HG03097 (cell line): ENCODE measurements at regions not wholly inside any gene's neighbourhood (a gene's known extent, or its start where the extent isn't known, plus 50 kb on each side); places are given as distances from the start of the nearest gene placed in this dataset.

ENCODE experiments used
- ATAC-seq: cut with Tn5 transposase; IDR thresholded peaks from one replicate; pipeline ENCODE4 v1.9.1; 2021; ENCODE audit not compliant: unreplicated experiment, low FRiP score

DNA sequence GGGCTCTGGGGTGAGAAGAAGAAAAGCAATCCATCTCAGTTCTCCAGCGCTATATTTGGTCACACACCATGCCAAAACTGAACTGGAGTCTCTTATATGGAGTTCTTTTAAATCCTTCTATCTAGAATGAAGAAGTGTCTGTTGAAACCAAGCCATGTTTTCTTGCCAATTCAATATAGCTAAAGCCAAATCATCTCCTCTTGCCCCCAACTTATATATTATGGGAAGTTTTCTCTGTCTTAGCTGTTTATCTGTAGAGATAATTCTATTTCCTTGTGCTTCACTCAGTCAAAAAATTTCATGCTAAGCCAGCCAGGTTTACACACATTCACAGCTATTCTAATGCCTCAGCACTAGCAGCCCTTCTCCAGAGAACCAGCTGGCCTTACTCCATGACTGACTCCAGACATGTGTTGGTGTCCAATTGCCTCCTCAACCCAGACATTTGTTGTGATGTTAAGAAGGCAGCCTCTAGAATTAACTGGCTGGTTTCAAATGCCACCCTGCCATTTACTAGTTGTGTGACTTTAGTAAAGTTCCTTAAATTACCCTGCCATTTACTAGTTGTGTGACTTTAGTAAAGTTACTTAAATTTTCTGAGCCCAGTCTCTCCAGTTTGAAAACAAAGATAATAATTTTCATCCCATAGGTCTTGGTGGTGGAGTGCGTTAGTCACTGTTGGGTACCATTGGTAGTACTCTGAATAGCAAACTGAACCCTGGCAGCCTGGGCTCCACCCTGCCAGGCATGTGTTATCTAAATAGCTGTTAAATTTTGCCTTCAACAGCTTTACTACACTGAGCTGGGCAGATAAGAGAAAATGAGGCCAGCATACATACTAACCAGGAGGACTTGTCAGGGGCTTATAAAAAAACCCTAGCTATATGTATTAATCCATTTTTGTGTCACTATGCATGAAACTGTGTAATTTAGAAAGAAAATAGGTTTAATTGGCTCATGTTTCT is 525.1 kb downstream of the LMO7 start:
- no peak for ATAC-seq

DNA sequence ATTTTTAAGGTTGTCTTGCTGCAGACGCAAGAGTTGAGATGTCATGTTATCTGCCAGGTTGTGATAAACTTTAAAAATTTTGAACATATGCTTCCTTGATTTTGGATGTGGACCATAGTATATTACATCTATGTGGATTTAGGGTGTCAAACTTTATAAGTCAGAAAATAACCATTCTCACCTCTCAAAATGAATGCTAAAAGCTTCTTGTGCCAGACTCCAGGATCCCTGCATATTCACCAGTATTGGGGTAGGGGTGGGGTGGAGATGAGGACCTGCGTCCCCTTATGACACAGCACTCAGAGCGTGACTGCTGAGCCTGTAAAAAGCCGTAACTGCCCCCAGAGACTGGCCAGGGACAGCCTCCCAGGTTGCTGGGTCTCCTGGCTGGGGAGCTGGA is 524.4 kb downstream of the LMO7 start:
- no peak for ATAC-seq

DNA sequence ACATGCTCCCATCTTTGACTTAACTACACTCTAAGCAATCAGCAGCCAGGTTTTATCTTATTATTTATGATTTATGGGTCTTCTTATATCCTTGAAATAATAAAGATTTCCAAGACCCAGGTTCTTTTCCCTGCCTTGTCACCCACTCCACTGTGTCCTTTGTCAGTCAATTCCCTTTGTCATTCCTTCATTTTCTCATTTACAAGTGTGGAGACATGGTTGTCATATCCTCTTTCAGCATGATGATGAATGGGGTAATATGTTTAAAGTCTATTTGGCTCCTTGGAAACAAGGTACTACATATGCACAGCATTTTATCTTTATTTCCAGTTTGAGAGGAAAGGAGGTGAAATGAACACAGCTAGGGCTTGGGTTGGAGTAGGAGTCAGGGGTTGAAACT is 521.8 kb downstream of the LMO7 start:
- ATAC-seq, result no peak

DNA sequence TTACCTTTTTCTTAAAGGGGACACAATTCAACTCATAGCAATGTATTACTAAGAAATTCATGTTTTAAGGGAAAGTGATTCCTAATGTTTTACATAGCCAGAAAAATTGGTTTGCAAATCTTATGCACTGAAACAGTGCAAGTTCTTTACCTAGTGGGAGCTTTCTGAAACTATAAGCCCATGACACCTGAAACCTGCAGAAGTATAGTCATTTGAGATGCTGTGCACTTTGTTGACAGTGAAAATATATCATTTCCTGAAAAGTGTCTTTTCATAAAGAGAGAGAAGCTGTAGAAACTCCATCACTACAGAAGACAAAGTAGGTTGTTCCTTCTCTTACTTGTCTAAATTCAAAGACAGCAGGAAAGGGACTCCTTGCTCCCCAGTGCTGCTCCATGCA is 517.1 kb downstream of the LMO7 start:
- ATAC-seq, result no peak

DNA sequence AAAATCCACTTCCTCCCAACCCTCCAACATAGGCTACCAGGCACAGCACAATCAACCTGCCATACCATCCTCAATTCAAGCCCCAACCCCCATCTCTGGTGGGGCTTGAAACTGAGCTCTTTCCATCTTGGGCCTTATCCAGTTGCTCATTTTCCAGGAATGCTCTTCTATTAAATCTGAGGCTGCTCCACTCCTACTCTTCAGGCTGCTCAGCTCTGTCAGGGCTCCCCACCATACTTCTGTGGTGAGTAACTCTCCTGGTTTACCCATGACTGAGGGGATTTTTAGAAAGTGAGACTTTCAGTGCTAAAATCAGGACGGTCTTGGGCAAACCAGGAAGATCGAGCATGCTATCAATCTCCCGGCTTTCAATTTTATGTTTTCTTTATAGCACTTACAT is 512.8 kb downstream of the LMO7 start:
- no peak for ATAC-seq

DNA sequence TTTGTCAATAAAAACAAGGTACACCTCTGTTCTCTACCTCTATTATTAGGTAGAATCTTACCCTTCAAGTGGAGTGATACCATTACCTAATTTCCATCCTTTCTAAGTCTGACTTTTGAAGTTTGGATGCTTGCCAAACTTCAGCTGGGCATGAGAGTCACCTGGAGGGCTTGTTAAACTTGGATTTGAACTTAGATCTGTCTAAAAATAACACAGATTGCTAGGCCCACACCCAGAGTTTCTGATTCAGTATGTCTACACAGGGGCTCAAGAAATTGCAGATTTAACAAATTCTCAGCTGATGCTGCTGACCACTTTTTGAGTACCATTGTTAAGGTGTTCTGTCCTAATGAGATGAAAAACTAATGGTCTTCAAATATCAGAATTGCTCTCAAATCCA is 512.2 kb downstream of the LMO7 start:
- ATAC-seq, result no peak

DNA sequence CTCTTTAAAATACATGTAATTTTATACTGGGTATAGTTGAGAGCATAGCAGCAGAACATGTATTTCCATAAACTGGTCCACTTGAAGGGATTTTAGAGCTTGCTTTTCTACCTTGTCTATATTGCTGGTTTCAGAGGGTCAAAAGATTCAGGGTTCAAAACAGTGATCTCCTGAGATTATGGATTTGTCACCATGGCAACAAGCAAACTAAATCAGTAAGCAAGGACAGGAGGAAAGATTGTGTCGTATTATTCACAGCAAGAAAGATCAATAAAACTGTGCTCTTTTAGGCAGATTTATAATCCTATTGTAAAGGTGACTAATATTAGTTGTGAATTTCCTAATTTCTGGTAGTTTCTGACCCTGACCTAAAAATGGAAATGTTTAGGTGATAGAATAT is 496.4 kb downstream of the LMO7 start:
- ATAC-seq, result no peak

DNA sequence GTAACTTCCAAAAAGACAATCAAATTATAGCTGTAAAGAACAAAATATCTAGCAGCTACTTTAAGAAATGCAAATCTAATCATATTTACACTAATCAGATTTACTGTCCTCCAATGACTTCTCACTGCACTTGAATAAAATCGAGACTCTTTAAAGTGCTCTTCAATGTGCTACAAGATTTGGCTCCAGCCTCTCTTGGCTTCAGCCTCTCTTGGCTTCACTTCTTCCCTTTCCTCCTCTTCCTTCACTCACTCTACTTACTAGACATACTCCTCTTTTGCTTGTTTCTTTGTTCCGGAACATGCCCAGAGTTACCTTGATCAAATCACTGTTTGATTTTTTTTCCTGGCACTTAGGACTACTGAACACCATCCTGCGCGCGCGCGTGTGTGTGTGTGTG is 495.4 kb downstream of the LMO7 start:
- no peak for ATAC-seq

DNA sequence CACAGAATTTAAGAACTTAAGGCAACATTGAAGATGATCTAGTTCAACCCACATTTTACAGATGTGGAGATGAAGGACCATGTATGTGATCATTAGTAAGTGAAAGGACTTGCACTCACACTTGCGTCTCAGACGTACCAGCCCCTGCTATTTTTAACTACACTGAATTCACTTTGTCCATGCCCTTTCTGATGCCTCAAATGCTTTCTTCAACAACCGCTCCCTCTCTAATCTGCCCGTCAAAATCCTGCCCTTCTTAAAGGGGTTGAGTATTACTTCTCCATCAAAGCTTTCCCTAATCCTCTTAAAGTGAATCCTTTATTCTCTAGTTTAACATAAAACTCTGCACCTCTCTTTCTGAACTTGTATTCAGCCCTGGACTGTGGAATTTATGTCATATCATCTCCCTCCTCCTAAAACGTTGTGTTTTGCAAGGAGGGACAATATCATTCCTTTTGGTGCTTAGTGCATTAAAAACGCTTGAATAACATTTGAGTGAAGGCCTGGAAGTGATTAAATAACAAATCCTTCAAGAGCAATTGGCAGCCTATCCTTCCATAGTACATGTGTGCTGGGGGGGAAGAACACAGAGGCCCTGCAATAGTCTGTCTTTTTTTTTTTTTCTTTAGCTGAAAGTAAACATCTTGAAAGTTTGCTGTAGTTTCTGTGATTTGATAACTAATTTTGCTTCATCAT is 493.3 kb downstream of the LMO7 start:
- ATAC-seq, result no peak

DNA sequence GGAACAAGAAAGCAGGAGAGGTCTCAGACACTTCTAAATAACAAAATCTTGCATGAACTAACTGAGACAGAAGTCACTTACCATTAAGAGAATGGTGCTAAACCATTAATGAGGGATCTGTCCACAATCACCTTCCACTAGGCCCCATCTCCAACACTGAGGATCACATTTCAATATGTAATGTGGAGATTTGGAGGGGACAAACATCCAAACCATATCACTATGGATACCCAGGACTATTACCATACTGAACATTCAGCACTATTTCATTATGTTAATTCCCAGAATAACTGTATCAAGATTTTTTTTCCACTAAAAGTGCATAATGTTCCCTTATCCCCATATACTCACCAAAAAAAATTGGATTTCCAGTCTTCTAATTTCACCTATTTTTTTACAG is 491.8 kb downstream of the LMO7 start:
- no peak for ATAC-seq

DNA sequence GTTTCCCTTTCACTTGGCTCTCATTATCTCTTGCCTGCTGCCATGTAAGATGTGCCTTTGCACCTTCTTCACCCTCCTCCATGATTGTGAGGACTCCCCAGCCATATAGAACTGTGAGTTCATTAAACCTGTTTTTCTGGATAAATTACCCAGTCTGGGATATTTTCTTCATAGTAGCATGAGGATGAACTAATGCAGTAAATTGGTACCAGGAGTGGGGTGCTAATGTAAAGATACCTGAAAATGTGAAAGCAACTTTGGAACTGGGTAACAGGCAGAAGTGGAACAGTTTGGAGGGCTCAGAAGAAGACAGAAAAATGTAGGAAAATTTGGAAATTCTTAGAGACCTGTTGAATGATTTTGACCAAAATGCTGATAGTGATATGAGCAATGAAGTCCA is 487.4 kb downstream of the LMO7 start:
- ATAC-seq, result no peak

DNA sequence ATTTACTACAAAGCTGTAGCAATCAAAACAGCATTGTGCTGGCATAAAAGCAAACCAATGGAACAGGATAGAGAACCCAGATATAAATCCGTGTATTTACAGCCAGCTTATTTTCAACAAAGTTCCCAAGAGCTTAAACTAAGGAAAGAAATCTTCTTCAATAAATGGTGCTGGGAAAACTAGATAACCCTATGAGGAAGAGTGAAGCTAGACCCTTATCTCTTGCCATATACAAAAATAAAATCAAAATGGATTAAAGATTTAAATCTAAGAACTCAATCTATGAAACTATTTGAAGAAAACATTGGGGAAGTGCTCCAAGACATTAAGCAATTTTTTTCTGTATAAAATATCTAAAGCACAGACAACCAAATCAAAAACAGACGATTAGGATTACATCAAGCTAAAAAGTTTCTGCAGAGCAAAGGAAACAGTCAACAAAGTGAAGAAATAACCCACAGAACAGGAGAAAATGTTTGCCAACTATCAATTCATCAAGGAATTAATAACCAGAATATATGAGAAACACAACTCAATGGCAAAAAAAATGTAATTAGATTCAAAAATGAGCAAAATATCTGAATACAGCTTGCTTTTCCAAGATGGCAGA is 480.7 kb downstream of the LMO7 start:
- ATAC-seq, result no peak

DNA sequence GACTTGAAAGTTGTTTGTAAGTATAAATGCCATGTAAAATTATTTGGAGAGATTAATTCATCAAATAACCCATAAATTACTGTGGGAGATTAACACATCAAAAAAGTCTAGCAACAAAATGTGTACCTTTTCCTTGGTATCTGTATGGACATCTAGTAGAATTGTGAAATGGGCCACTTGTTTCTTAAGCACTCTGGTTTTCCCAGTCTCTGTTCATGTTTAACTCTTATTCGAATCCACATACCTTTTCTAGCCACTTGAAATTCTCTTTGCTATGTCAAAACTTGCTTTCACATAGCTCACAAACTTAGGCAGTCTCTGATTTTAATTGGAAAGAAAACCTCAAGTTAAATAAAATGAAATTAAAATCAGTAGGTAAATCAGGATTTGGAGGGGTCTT is 470.6 kb downstream of the LMO7 start:
- ATAC-seq, result no peak

DNA sequence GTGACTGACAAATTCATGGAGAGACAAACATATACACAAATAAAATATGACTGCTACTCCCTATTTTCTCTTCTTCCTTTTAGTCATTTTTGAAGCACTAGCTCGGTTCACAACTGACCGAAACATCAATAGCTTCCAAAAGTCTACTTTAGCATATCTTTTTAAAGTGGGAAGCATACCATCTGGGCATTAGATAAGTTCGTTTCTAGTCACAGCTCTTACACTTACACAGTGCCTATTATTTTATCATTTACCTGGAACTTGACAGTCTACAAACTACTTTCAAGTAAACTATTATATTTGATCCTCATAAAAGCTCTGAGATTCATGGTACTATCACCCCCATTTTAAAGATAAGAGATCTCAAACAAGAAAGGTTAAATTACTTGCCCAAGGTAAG is 458.5 kb downstream of the LMO7 start:
- no peak for ATAC-seq

DNA sequence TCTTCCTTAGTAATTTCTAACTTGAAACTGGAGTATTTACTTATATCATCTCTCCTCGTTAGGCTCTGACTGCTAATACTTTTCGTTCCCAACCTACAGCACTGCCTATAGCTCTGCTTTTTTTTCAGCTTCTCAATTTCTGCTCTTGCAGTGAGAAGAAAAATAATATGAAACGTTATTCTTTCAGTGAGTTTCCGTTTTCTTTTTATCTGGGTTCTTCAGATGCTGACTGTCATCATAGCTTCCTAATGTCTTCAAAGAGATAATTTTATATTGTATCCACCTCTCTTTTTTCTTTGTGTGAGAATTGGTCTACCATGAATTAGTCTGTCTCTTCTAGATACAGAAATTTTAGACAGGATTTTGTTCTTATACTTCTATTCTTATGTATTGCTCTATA is 454.9 kb downstream of the LMO7 start:
- ATAC-seq, result no peak

DNA sequence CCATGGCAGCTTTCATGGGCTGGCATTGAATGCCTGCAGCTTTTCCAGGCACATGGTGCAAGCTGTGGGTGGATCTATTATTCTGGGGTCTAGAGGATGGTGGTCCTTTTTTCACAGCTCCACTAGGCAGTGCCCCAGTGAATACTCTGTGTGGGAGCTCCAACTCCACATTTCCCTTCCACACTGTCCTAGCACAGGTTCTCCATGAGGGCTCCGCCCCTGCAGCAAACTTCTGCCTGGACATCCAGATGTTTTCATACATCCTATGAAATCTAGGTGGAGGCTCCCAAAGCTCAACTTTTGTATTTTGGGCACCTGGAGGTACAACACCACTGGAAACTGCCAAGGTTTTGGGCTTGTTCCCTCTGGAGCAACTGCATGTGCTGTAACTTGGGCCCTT is 450.6 kb downstream of the LMO7 start:
- no peak for ATAC-seq

DNA sequence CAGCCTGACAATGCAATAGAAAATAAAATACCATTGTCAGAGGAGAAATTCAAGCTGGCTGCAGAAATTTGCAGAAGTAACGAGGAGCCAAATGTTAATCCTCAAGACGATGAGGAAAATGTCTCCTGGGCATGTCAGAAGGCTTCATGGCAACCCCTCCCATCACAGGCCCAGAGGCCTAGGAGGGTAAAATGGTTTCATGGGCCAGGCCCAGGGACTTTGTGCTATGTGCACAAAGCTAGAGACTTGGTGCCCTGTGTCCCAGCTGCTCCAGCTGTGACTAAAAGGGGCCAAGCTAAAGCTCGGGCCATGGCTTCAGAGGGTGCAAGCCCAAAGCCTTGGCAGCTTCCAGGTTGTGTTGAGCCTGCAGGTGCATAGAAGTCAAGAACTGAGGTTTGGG is 431.7 kb downstream of the LMO7 start:
- no peak for ATAC-seq

DNA sequence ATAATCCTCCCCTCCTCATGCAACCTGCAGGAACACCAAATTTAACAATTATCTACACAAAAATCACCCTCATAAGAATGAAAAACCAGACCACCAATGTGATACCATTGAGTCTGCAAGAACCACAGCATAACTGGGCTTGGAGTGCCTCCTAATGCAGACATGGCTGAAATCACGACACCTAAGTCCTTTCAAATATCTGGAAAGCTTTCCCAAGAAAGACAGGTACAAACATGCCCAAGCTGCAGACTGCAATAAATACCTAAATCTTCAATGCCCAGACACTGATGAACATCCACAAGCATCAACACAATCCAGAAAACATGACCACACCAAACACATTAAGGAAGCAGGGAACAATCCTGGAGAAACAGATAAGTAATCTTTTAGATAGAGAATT is 417.1 kb downstream of the LMO7 start:
- no peak for ATAC-seq

DNA sequence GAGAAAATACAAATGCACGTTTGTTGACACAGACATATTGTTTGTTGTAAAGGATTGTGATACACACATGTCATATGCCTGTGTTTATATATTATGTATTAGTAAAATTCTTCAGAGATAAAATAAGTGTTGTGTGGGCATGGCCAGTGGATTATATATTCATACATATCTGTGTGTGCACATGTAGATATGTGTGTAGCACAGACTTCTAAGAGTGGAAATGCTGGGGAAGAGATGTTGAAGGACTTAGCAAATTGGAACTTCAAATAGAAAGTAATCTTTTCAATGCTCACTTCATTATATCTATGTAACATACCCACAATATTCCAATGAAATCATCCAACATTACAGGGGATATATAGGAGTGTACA is 413.2 kb downstream of the LMO7 start:
- no peak for ATAC-seq

DNA sequence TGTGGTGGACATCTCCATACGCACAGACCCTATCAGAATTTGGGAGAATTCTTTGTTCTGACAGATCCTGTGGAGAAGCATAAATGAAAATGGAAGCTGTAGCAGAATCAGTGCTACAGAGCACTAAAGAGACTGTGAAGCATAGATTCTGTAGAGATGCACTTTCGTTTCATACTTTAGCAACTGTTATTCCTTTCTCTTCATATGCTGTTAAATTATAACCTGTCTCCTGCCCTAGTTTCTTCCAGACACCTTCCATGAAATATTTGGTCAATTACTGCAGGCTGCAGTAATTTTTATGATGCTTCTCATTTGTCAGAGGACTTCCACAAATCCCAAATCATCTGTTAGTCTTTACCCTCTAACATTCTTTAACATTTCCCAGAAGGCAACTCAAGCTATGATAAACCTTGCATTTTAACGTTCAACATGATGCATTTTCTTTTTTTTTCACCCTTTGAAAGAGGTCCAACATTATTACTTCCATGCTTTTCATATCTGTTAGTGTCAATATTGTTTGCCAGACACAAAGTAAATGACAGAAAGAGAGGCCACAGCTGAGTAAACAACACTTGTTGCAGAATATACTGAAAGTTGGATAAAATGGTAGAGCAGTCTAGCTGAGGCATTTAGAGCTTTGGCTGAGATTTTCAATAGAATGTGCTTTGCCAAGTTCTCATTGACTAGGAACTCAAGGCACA is 412.7 kb downstream of the LMO7 start:
- ATAC-seq, result no peak

DNA sequence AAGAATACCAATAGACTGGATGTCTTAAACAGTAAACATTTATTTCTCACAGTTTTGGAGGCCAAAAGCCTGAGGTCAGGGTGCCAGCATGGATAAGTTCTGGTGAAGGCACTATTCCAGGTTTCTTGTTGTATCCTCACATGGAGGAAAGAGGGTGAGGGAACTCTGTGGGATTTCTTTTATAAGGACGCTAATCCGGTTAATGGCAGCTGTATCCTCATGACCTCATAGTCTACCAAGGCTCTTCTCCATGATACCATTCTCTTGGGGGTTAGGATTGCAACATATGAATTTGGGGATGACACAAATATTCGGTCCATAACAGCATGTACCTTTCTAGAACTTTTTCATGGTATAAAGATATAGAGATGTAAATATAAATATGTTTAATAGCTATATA is 412.0 kb downstream of the LMO7 start:
- ATAC-seq, result no peak
